Breast epithelium (tissue), 4 donors: ENCODE measurements at regions not wholly inside any gene's neighbourhood (a gene's known extent, or its start where the extent isn't known, plus 50 kb on each side); places are given as distances from the start of the nearest gene placed in this dataset.
"Not testable (repeated sequence)": the region's sequence is repeated elsewhere in the genome, so short reads cannot be mapped to it uniquely, and the experiment has no call there.

Source experiments
- DNase-seq, 2 donors: peaks; one replicate each; pipeline ENCODE4 v3.0.0-alpha.2; 2019; ENCODE audit warnings: low spot score in 2 of 2
- H3K27ac ChIP-seq, 2 donors: fragments of 200-600 bp; sonication (generic) in 1 of 2; one replicate each; pipeline ENCODE4 v1.5.1; 2016 to 2019; ENCODE audit warnings: mild to moderate bottlenecking in 1 of 2
- H3K27me3 ChIP-seq, 2 donors: fragments of 200-600 bp; sonication (generic) in 1 of 2; one replicate each; pipeline versions ENCODE4 v1.5.1 to v1.6.0; 2017 to 2019; ENCODE audit warnings: control low read depth in 1 of 2, mild to moderate bottlenecking in 1 of 2
- H3K36me3 ChIP-seq: fragments of 200-600 bp; one replicate; pipeline ENCODE4 v1.5.1; 2019
- H3K4me1 ChIP-seq, 2 donors: fragments of 200-600 bp; sonication (generic); one replicate each; pipeline ENCODE4 v1.5.1; 2016 to 2019; ENCODE audit warnings: control low read depth in 1 of 2
- H3K4me3 ChIP-seq, 3 donors: fragments of 200-600 bp; sonication (generic); 1 replicate in 2 of 3; 2 replicates in 1 of 3; pipeline ENCODE4 v1.5.1; 2016 to 2019; ENCODE audit warnings: mild to moderate bottlenecking in 3 of 3, moderate library complexity in 2 of 3
- H3K9me3 ChIP-seq, 2 donors: fragments of 200-600 bp; sonication (generic) in 1 of 2; one replicate each; pipeline ENCODE4 v1.5.1; 2016 to 2019; ENCODE audit warnings: control low read depth in 1 of 2
- POLR2A ChIP-seq: fragments of 450-650 bp; IDR thresholded peaks from one replicate; pipeline ENCODE4 v1.6.1; 2016; ENCODE audit warnings: antibody characterized with exemption, mild to moderate bottlenecking, moderate library complexity
- POLR2AphosphoS5 ChIP-seq, 3 donors: sonication (generic); formaldehyde crosslinking; IDR thresholded peaks; one replicate each; pipeline ENCODE4 v1.6.1; 2017; ENCODE audit warnings: antibody characterized with exemption in 3 of 3
- intact Hi-C: fragments of 100-400 bp; cut with DNase I; formaldehyde crosslinking; loops from one replicate; pipeline ENCODE4 v1.15.1; 2023; ENCODE audit warnings: low total_unique reads
- TF ChIP-seq, protein P1 (sequence below), 3 donors: fragments of 450-650 bp; IDR thresholded peaks; one replicate each; pipeline ENCODE4 v1.5.1; 2016 to 2017; ENCODE audit warnings: antibody characterized with exemption in 3 of 3, mild to moderate bottlenecking in 3 of 3, moderate library complexity in 3 of 3

GRCh38 chr10:123245264-123245663 is 91.1 kb downstream of the BUB3 start:
- Histone ChIP-seq H3K9me3 (no peaks in the 10 kb centered on the region), H3K4me3 (no peak overlapping the region), H3K36me3 (no peaks in the 10 kb centered on the region), H3K27ac (no peak overlapping the region), H3K4me1 (no peaks in the 10 kb centered on the region), H3K27me3 (no peaks in the 10 kb centered on the region)
- intact Hi-C loops = no loop called here
- no peak for DNase-seq
- TF ChIP-seq, protein P1, sequence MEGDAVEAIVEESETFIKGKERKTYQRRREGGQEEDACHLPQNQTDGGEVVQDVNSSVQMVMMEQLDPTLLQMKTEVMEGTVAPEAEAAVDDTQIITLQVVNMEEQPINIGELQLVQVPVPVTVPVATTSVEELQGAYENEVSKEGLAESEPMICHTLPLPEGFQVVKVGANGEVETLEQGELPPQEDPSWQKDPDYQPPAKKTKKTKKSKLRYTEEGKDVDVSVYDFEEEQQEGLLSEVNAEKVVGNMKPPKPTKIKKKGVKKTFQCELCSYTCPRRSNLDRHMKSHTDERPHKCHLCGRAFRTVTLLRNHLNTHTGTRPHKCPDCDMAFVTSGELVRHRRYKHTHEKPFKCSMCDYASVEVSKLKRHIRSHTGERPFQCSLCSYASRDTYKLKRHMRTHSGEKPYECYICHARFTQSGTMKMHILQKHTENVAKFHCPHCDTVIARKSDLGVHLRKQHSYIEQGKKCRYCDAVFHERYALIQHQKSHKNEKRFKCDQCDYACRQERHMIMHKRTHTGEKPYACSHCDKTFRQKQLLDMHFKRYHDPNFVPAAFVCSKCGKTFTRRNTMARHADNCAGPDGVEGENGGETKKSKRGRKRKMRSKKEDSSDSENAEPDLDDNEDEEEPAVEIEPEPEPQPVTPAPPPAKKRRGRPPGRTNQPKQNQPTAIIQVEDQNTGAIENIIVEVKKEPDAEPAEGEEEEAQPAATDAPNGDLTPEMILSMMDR (IDR thresholded peaks at IDR 0.05) = no peak
- no peak for TF ChIP-seq POLR2A
- TF ChIP-seq POLR2AphosphoS5 (IDR thresholded peaks at IDR 0.05) = no peak

- intact Hi-C loops = no loop called here
- H3K27me3 ChIP-seq = no peaks in the 10 kb centered on the region
- H3K4me1 ChIP-seq = no peaks in the 10 kb centered on the region
- H3K4me3 ChIP-seq = no peak overlapping the region
- H3K36me3 ChIP-seq = no peaks in the 10 kb centered on the region
- TF ChIP-seq, protein P1 (IDR thresholded peaks at IDR 0.05) = no peak
- no peak for TF ChIP-seq POLR2A
- no peak for TF ChIP-seq POLR2AphosphoS5 (IDR thresholded peaks at IDR 0.05)
- H3K27ac ChIP-seq = no peak overlapping the region
- no peak for DNase-seq
- H3K9me3 ChIP-seq = no peaks in the 10 kb centered on the region
These were observed 95.7 kb downstream of the BUB3 start for GRCh38 chr10:123249894-123250293.

- H3K27ac ChIP-seq = no peak overlapping the region
- intact Hi-C loops = no loop called here
- TF ChIP-seq, protein P1 (IDR thresholded peaks at IDR 0.05) = no peak
- TF ChIP-seq POLR2AphosphoS5 (IDR thresholded peaks at IDR 0.05) (no peak), POLR2A (no peak)
- H3K4me1 ChIP-seq = no peaks in the 10 kb centered on the region
- DNase-seq = no peak
- no peak overlapping the region for H3K4me3 ChIP-seq
- no peaks in the 10 kb centered on the region for H3K9me3 ChIP-seq
- no peaks in the 10 kb centered on the region for H3K36me3 ChIP-seq
- no peaks in the 10 kb centered on the region for H3K27me3 ChIP-seq
These were observed 96.4 kb downstream of the BUB3 start for GRCh38 chr10:123250640-123251039.

DNA sequence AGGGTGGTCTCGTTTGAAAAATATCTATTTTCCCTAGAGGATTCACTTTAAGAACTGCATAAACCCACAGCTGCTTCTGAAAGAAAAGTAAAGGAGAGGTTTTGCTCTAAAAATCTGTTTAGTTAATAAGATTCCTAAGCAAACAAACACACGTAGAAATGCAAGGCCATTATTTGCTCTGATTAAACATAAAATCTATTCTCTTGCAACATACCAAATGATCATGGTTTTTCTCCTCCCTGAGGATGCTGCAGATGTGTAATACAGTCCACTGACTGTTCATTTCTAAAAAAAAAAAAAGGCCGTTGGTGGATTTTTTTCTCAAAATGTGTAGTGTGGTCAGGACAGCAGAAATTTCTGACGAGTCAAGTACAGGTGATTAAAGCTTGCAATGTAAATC is 98.6 kb downstream of the BUB3 start:
- no peaks in the 10 kb centered on the region for H3K4me1 ChIP-seq
- no peaks in the 10 kb centered on the region for H3K9me3 ChIP-seq
- TF ChIP-seq POLR2AphosphoS5 (IDR thresholded peaks at IDR 0.05) (no peak), POLR2A (no peak)
- TF ChIP-seq, protein P1 (IDR thresholded peaks at IDR 0.05) = no peak
- intact Hi-C loops = no loop called here
- no peak overlapping the region for H3K27ac ChIP-seq
- no peak for DNase-seq
- H3K27me3 ChIP-seq = no peaks in the 10 kb centered on the region
- H3K36me3 ChIP-seq = no peaks in the 10 kb centered on the region
- H3K4me3 ChIP-seq = no peak overlapping the region

- H3K27ac ChIP-seq, H3K4me1 ChIP-seq, DNase-seq, H3K36me3 ChIP-seq, intact Hi-C loops, H3K27me3 ChIP-seq, H3K9me3 ChIP-seq, H3K4me3 ChIP-seq: not testable (repeated sequence)
These were observed 100.1 kb downstream of the BUB3 start for GRCh38 chr10:123254343-123254742.

GRCh38 chr10:123257904-123258456 is 103.8 kb downstream of the BUB3 start:
- Histone ChIP-seq H3K36me3 (no peaks in the 10 kb centered on the region), H3K4me1 (no peaks in the 10 kb centered on the region), H3K27me3 (no peaks in the 10 kb centered on the region), H3K27ac (no peak overlapping the region), H3K4me3 (no peak overlapping the region), H3K9me3 (no peaks in the 10 kb centered on the region)
- intact Hi-C loops = no loop called here
- TF ChIP-seq, protein P1 (IDR thresholded peaks at IDR 0.05) = no peak
- TF ChIP-seq POLR2A (no peak), POLR2AphosphoS5 (IDR thresholded peaks at IDR 0.05) (no peak)
- no peak for DNase-seq
